ENCODE measurements at regions not wholly inside any gene's neighbourhood (a gene's known extent, or its start where the extent isn't known, plus 50 kb on each side); places are given as distances from the start of the nearest gene placed in this dataset.

- DNase-seq, result no peak
Measured at GRCh38 chr4:144902614-144903013, 195.4 kb downstream of the ANAPC10 start.

GRCh38 chr4:144903953-144904711 lies 193.9 kb downstream of the ANAPC10 start:
- no peak for DNase-seq

- no peak for DNase-seq
Measured at GRCh38 chr4:144905286-144905685, 192.7 kb downstream of the ANAPC10 start.

- DNase-seq, result peak in 1 of 51 donors; percentile 7
Measured at GRCh38 chr4:144906181-144906925, 191.6 kb downstream of the ANAPC10 start.

- DNase-seq, result no peak
Measured at GRCh38 chr4:144910723-144911122, 187.3 kb downstream of the ANAPC10 start.

Data from hypothalamus (tissue), 51 donors.